ENCODE measurements at regions not wholly inside any gene's neighbourhood (a gene's known extent, or its start where the extent isn't known, plus 50 kb on each side); places are given as distances from the start of the nearest gene placed in this dataset.

GRCh38 chr15:26382444-26383072, 390.3 kb downstream of the GABRB3 start:
- TF ChIP-seq CTCF (IDR thresholded peaks at IDR 0.05; ENCODE audit: low read depth, low read length) (no peak), EZH2phosphoT487 (IDR thresholded peaks at IDR 0.05; ENCODE audit: low read depth) (no peak)

Measured in OCI-LY3 (cell line).